WTC11 (cell line): ENCODE measurements at regions not wholly inside any gene's neighbourhood (a gene's known extent, or its start where the extent isn't known, plus 50 kb on each side); places are given as distances from the start of the nearest gene placed in this dataset.

ENCODE experiments used
- ATF3 ChIP-seq: sonication (generic); formaldehyde crosslinking; conservative IDR thresholded peaks from 2 replicates; pipeline ENCODE4 v1.8.1; 2022; ENCODE audit warnings: mild to moderate bottlenecking, missing genetic modification reagents
- CREB1 ChIP-seq: sonication (generic); formaldehyde crosslinking; IDR thresholded peaks from 2 replicates; pipeline ENCODE4 v1.8.0; 2023; ENCODE audit warnings: mild to moderate bottlenecking, missing genetic modification reagents
- GABPB1 ChIP-seq: sonication (generic); formaldehyde crosslinking; IDR thresholded peaks from 2 replicates; pipeline ENCODE4 v1.8.1; 2023; ENCODE audit warnings: mild to moderate bottlenecking, missing genetic modification reagents
- JUN ChIP-seq: sonication (generic); formaldehyde crosslinking; IDR thresholded peaks from 2 replicates; pipeline ENCODE4 v1.8.0; 2023; ENCODE audit warnings: mild to moderate bottlenecking, missing genetic modification reagents
- NR2C2 ChIP-seq: sonication (generic); formaldehyde crosslinking; IDR thresholded peaks from 2 replicates; pipeline ENCODE4 v1.8.0; 2022; ENCODE audit warnings: mild to moderate bottlenecking, missing genetic modification reagents

- no peak for TF ChIP-seq GABPB1 (CRISPR knock-in tag)
- TF ChIP-seq CREB1 (CRISPR knock-in tag), result no peak
- TF ChIP-seq NR2C2 (CRISPR knock-in tag), result no peak
- no peak for TF ChIP-seq JUN
- TF ChIP-seq ATF3, result no peak
These were observed 163.6 kb upstream of the TARS1 start for GRCh38 chr5:33277061-33277650.
